ENCODE measurements at regions not wholly inside any gene's neighbourhood (a gene's known extent, or its start where the extent isn't known, plus 50 kb on each side); places are given as distances from the start of the nearest gene placed in this dataset.

DNA sequence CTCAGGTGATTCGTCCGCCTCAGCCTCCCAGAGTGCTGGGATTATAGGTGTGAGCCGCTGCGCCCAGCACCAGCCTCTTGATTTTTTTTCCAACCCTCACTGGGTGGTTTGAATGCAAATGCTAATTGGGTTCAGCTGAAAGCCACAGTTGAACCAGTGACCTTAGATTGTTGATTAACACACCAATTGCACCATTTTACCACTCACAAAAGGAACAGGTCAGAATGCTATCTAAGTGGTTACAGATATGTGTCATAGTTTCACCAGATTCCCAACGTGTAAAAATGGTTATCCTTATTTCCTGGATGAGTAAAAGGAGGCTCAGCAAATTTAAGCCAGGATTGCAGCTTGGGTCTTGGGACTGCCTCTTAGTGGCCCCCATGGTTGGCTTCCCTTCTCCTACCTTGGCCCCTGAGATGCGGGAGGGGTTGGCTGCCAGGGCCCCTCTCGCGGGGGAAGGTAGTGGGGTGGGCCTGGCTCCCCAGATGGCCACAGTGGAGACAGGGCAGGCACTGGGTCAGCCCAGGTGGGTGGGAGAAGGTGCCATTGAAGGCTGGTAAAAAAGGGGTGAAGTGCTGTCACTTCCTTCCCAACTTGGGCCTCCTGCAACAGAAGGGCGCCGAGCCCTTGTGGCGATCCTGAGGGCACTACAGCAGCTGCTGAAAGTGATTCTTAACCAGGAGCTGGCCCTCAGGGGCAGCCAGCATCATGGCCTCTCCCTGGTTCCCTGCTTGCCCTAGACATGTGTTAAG is 164.9 kb upstream of the HAAO start:
- DNase-seq (ENCODE audit: low spot score): no peak

DNA sequence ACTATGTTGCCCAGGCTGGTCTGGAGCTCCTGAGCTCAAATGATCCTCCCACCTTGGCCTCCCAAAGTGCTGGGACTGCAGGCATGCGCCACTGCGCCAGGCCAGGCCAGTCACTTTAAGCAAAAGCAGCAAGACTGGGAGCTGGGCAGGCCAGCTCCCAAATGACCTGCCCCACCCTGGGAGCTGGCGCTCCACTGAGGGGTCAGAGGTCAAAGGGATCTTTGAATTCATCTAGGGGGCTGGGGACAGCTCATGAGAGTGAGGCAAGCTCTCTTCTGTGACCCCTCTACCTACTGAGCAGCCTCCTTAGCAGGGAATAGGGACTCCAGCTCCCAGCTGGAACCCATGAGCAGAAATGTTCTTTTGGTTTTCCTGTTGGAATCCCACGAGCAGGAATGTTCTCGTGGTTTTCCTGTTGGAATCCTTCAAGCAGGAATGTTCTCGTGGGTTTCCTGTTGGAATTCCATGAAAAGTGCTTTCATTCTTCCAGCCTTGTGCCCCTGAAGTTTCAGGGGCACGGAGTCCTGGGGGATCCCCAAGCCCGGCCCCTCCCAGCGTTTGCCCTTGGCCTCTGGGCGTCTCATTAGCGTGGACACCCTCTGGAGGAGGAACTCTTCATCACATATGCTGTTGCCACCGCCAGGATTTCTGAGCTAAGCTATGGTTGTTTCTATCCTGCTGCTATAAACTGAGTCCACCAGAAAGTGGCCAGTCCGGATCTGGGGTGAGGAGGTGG is 162.0 kb upstream of the HAAO start:
- no peak for DNase-seq (ENCODE audit: low spot score)

DNA sequence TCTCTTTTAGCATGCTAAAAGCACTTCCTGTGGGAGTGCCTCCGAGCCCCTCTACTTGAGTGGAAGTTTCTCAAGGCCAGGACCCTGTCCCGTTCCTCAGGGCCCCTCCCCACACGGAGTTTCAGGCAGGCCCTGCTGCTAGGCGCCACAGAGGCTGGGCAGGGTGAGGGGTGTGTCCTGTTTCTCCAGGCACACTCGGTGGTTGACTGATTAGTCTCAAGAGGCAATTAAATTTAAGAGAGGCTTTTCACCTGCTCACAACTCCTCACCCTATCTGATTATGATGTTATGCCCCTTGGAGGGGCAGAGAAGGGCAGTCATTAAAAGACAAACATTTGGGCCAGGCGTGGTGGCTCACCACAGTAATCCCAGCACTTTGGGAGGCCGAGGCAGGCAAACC is 160.8 kb upstream of the HAAO start:
- DNase-seq (ENCODE audit: low spot score): no peak

DNA sequence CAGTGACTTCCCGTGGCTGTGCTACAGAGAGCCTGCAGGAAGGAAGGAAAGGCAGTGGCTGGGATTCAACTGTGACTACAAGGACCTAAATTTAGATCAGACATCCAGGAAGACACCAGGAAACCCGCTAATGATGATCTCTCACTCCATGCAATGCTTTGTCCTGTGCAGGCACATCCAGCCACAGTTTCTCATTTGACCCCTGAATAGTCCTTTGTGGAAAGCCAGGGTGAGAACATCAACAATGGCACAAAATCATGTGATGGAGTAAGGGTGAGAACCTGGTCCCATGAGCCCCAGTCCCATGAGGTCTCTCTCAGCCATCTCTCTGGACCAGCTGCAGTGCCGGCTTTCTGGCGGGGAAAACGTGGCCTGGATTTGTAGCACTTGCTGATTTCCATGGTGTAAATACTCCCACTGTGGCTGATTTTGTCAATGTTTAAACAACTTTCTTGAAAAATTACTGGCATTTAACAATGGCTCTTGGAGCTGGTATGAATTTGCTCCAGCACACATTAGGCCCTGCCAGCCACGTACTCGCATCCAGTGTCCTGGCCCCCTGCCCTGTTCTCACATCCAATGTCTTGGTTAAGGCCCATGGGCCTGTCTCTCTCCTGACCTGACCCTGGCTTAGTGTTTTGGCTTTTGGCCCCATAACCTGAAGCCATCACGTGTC is 159.0 kb upstream of the HAAO start:
- DNase-seq (ENCODE audit: low spot score): no peak

DNA sequence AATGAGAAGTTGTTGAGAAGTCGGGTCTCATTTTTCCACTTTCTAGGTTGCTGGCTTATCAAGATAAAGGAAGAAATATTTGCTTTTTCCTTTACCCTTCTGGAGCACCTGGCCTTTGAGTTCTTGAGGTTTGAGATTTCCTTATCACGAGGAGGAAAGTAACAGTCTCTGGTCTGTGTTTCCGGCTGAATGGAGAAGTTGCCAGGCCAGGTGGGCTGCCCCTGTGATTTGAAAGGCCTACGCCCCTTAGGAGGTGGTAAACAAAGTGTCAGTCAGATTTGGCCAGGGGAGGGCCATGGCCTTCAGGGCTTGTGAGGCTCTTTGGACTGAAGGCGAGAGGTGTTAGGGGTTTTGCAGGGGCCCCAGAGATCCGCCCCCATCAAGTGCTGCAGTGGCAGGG is 156.7 kb upstream of the HAAO start:
- no peak for DNase-seq (ENCODE audit: low spot score)

DNA sequence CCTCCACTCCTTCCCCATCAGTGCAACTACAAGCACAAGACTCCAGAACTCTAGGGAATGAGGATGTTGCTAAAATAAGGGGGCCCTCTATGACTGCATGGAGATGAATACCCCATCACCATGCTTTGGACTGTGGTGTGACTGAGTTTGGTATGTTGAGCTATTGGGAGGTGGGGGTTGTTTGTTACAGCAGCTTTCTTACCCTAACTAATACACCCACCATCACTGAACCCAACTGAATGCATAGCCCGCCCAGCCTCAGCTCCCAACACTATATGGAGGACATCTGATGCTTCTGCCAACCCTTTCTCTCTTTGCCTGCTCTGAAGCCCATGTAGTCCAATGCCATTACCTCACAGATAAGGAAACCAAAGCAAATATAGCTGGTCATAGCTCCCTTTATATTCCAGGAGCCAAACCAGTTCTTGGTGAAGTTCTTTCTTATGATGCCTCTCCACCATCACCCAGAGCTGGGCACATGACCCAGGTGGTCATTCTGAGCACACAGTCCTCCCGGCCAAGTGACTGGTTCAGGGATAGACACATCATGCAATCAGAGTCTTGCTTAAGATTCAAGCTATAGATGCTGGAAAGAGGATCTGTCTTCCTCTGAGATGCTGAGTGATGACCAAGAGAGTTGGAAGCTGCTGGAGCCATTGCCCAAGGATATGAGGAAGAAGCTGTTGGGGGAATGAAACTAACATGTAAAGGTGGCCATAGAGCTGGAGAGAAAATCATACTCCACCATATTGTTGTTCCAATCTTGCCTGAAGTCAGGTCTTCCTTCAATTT is 155.6 kb upstream of the HAAO start:
- no peak for DNase-seq (ENCODE audit: low spot score)

DNA sequence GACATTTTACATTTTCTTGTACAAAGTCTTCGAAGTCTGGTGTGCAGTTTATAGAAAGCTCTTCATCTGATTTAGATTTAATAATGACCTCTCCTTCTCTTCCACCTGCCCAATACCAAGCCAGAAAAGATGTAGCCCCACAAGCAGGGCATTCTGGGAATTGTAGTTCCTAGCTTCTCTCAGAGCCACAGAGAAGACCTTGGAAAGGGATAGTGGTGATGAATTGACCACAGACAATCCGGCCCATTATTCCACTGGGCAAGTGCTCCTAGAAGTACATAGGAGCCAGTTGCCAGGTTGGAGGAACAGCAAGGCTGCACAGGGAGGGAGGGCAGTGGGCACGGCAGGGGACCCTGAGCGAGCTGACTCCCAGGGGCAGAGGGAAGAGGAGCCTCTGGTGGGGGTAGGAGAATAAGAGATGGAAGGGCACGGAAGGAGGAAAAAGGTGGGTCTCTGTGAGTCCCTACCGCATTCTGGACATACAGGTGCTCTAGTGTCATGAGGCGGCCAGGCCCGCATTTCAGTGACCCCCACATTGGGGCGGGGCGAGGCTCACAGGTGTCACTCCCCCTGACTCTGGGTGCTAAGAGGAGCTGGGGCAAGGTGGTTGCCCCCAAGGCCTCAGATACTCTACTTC is 152.5 kb upstream of the HAAO start:
- no peak for DNase-seq (ENCODE audit: low spot score)

DNA sequence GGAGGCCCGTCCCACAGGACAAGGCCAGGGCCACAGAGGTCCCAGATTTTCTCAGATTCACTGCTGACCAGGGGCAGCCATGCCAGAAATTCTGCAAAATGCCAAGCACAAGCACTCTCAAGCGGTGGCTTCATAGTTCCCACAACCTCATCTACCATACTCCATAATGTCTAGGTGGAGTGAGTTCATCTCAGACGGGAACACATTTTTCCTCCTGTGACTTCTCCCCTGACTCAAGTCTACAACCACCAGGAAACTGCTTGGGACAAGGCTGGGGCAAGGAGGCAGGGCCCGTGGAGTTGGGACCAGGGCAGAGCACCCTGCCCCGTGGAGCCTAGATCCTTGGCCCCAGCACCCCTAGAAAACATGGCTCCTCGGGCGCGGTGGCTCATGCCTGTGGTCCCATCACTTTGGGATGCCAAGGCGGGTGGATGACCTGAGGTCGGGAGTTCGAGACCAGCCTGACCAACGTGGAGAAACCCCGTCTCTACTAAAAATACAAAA is 150.7 kb upstream of the HAAO start:
- DNase-seq (ENCODE audit: low spot score): no peak

DNA sequence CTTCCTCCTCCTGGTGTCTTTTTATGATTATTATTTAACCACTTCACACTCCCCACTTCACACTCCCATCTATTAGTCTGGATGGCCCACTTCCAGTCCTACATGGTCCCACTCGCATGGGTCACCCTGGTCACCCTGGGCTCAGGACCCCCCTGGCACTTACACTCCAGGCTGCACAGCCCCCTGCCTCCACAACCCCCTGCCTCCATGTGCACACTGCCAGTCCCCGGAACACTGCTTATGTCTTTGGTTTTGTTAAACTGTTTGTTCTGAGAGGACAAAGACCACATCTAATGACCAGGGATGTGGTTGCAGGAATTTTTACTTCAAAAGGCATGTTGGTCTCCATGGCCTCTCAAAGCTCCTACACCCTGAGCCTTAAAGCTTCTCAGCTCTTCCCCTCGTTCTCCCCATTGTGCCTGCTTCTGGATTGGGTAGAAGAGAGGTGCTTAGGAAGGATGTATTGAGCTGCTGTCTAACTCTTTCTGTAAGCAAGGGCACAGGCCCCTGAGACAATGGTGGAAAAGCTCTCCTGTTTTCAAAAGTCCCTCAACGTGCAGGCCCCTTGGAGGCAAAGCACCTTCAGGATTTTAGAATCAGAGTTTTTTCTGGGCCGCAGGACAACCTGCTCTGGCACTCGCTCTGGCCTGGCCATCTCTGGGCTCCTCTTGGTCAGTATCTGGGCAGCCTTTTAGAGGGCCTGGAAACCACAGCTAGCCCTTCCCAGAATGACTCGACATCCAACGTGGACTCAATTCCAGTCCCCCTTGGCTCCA is 150.0 kb upstream of the HAAO start:
- DNase-seq (ENCODE audit: low spot score): no peak

DNA sequence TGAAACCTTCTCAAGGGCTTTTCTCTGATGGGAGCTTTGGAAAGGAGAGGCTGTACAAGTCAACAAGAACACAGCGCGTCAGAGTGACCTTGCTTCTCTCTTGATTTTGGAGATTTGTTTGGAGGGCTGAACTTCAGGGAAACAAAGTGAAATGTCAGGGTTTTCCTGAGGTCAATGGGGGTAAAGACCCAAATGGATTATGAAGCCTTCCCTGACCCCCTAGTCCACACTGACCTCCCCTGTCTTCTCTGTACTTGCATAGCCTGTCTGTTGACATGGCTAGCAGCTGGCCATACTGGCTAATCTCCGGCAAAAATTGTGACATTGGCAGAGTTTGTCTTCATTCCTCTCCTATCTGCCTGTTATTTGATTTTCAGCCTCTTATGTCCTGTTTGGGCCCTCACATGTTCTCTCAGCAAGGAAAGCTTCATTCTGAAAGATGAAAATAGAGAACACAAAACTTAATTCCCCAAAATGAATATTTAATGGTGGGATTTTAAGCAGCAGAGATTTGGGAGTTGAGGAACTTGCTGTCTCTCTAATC is 149.3 kb upstream of the HAAO start:
- no peak for DNase-seq (ENCODE audit: low spot score)

DNA sequence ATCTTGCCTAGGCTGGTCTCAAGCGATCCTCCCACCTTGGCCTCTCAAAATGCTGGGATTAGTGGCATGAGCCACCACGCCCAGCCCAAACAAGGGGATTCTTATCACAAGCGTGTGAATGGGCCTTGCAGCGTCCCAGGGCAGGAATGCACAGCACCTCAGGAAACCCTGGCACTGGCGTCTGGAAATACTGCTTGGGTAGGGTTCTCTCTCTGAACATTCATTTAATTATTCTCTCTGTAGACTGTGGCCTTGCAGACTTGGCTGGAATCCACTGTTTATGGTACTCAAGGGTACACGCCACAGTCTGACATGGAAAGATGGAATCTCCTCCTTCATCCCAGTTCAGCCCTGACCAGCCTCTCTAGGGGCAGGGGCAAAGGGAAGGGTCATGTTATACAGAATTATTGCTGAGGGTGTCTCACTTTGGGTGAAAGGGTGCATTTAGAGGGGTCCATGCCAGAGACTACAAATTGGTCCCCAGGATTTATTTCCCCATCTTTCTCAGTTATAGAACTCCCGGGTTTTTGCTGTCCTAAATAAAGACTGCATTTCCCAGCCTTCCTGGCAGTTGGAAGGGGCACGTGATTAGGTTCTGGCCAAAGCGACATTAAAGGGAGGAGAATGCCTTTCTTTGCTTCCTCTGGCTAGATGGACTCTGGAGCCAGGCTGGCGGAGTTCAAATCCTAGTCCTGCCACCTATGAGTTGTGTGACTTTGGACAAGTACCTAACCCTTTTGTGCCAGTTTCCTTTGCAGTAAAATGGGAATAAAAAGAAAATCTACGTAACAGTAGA is 147.2 kb upstream of the HAAO start:
- no peak for DNase-seq (ENCODE audit: low spot score)

DNA sequence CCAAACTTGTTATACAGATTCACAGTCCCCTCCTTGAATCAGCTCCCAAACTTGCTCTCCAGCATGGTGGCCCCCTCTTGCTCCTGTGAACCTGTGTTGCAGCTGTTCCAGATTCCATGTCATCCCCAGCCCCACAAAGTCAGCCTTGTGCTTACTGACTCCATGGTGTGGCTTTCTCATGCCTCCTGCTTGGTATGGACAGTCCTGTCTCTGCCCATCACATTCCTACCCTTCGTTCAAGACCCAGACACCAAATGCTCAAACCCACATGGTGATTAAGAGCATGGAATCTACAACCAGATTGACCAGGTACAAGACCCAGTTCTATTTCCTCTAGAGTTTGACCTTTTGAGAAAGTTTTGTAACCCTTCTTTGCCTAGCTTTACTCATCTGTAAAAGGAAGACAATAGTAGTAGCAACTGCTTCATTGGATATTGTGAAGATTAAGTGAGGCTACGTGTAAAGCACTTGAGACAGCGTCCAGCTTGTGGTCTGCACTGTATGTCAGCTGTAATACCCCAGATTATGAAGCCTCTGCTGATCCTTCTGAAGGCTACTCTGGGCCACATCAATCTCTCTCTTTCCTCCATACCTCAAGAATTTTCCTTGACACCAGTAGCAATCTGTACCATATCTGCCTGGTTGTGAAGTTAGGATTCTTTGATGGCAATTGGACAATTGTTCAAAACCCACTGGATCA is 146.4 kb upstream of the HAAO start:
- no peak for DNase-seq (ENCODE audit: low spot score)

DNA sequence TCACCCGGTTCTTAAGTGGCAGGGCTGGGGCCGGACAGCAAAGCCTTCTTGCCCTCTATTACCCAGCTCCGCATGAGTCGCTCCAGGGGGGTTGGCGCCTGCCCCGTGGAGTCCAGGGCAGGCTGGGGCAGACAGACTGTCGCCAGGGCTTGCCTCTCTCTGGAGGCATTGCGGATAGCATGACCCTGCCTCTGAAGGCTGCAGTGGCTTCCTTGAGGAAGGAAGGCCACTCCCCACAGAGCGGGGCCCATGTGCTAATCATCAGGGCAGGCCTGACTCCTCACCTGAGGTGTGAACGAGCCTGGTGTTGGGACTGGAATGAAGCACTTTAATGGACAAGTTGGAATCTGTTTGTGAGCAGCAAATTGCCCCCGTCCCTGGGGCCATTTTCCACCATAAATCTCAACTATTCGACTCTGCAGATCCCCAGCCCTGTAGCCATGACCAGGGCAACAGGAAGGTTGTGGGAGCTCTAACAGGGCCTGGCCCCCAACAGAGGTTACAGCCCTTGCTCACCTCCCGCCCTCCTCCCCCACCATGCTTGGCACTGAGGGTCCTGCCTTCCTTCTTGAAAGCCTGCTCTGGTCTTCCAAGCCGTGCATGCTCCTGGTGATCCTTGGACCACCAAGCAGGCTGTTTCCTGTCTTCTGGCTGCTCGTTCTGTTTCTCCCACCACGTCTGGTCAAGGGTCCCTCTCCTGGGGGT is 144.9 kb upstream of the HAAO start:
- DNase-seq (ENCODE audit: low spot score): no peak

DNA sequence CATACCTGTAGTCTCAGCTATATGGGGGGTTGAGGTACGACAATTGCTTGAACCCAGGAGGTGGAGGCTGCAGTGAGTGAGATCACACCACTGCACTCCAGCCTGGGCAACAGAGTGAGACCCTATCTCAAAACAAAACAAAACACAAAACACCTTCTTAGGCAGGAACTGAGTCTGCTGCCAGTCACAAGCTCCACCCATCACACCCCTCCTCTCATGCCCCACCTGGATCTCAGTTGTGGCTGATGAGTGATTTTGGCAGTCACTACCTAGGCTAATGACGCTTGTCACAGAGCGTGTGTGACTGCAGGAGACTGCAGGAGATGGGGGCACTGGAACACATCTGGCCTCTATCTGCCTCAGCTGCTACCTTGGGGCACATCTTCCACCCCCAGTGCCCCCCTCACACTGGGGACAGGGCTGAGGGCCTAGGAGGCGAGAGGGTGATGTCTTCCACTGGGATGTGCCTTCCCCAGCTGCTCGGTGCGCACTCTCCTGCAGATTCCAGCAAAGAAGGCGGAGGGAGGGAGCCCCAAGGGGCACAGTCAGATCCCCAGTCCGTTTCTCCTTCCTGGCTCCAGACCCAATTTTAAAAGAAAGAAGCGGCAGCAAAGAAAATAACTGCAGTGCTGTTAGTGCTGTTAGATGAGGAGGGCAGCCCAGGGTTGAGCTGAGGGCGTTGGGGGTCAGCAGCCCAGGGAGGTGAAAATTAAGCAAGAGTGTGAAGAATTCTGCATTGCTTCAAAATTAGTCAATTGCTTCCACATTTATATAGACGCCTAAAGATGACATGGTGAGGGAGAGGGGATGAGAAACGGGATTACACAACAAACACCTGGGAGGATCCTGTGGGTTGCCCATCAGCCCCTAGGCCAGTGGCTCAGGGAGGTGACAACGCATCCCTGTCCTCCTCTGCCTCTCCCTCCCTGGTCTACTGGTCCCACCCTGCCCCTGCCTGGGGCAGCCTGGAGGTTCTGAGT is 143.6 kb upstream of the HAAO start:
- DNase-seq (ENCODE audit: low spot score): no peak

DNA sequence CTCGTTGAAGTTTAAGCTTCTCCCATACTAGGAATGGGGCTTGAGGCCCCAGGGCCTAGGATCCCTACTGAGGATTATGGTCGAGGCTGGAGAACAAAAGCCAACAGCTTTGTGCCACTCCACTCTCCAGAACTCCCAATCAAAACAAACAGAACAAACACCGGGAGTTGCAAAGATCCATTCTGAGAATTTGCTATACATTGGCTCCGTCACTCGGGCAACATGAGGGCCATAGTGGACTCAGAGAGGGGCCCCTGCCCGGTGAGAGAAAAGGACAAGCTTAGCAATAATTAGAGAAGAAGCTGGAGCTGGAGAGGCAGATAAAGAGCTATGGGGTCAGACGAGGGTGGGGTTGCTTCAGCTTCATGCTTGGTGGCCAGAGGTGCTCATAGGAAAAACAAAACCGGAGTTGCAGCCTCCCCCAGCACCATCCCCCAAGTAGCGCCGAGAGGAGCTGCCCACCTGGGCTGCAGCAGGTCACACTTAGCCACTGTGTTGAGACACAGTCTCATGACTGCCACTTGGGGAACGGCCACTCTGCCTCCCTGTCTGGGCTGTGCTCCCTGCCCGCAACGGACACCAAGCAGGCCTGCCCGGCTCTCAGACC is 142.3 kb upstream of the HAAO start:
- DNase-seq (ENCODE audit: low spot score): no peak

DNA sequence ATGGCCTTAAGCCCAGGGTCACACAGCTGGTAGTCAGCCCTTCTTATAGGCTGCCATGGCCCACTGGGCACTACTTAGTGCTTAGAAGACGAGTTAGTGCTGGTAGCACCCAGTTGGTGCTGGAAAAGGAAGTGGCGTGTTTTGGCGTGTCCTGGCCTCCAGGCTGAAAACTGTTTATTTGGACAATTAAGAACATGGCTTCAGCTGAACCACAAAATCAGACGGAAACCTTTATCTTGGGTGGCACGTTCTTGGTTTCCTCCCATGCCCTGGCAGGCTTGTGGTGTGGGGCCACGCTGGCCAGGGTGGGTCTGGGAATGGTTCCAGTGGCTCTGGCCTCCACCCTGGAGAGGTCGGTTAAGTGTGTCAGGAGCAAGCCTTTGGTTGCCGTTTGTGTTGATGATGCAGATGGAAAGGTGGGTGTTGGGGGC is 141.5 kb upstream of the HAAO start:
- no peak for DNase-seq (ENCODE audit: low spot score)

Measured in AG08396 (cell line).